ENCODE measurements at regions not wholly inside any gene's neighbourhood (a gene's known extent, or its start where the extent isn't known, plus 50 kb on each side); places are given as distances from the start of the nearest gene placed in this dataset.

GRCh38 chr7:155872678-155873369 lies 60.6 kb upstream of the SHH start:
- Mint-ChIP-seq H3K4me1 (no peaks in the 10 kb centered on the region), H3K4me3 (no peak overlapping the region), H3K27me3 (ENCODE audit: low read depth) (peaks cover 4% of the 10 kb centered on the region), H3K36me3 (ENCODE audit: low read depth) (no peaks in the 10 kb centered on the region), H3K9me3 (peaks cover 3% of the 10 kb centered on the region), H3K27ac (ENCODE audit: unreplicated experiment) (no peak overlapping the region)
- TF ChIP-seq CTCF (conservative IDR thresholded peaks at IDR 0.05), result no peak
- DNase-seq (ENCODE audit: low read depth, low spot score), result no peak

- Mint-ChIP-seq H3K4me3 (no peak overlapping the region), H3K36me3 (ENCODE audit: low read depth) (no peaks in the 10 kb centered on the region), H3K27me3 (ENCODE audit: low read depth) (peaks cover 4% of the 10 kb centered on the region), H3K27ac (ENCODE audit: unreplicated experiment) (no peak overlapping the region), H3K9me3 (peaks cover 3% of the 10 kb centered on the region), H3K4me1 (no peaks in the 10 kb centered on the region)
- no peak for TF ChIP-seq CTCF (conservative IDR thresholded peaks at IDR 0.05)
- no peak for DNase-seq (ENCODE audit: low read depth, low spot score)
Observed at GRCh38 chr7:155871211-155871610, 58.9 kb upstream of the SHH start.

- Mint-ChIP-seq H3K27me3 (ENCODE audit: low read depth) (peaks cover 6% of the 10 kb centered on the region), H3K4me3 (no peak overlapping the region), H3K4me1 (no peaks in the 10 kb centered on the region), H3K36me3 (ENCODE audit: low read depth) (no peaks in the 10 kb centered on the region), H3K9me3 (peaks cover 3% of the 10 kb centered on the region), H3K27ac (ENCODE audit: unreplicated experiment) (no peak overlapping the region)
- no peak for TF ChIP-seq CTCF (conservative IDR thresholded peaks at IDR 0.05)
- no peak for DNase-seq (ENCODE audit: low read depth, low spot score)
Observed at GRCh38 chr7:155870334-155871180, 58.3 kb upstream of the SHH start.

- Mint-ChIP-seq H3K36me3 (ENCODE audit: low read depth) (no peaks in the 10 kb centered on the region), H3K27ac (ENCODE audit: unreplicated experiment) (no peak overlapping the region), H3K27me3 (ENCODE audit: low read depth) (peaks cover 6% of the 10 kb centered on the region), H3K4me3 (no peak overlapping the region), H3K9me3 (peaks cover 3% of the 10 kb centered on the region), H3K4me1 (no peaks in the 10 kb centered on the region)
- no peak for TF ChIP-seq CTCF (conservative IDR thresholded peaks at IDR 0.05)
- no peak for DNase-seq (ENCODE audit: low read depth, low spot score)
Observed at GRCh38 chr7:155869784-155870076, 57.5 kb upstream of the SHH start.

GRCh38 chr7:155868955-155869783 lies 56.9 kb upstream of the SHH start:
- no peaks in the 10 kb centered on the region for H3K4me1 Mint-ChIP-seq
- no peak overlapping the region for H3K4me3 Mint-ChIP-seq
- no peak for DNase-seq (ENCODE audit: low read depth, low spot score)
- H3K9me3 Mint-ChIP-seq, result peaks cover 3% of the 10 kb centered on the region
- peaks cover 6% of the 10 kb centered on the region for H3K27me3 Mint-ChIP-seq (ENCODE audit: low read depth)
- no peaks in the 10 kb centered on the region for H3K36me3 Mint-ChIP-seq (ENCODE audit: low read depth)
- H3K27ac Mint-ChIP-seq (ENCODE audit: unreplicated experiment), result no peak overlapping the region
- TF ChIP-seq CTCF (conservative IDR thresholded peaks at IDR 0.05), result no peak
